CD14-positive monocyte (primary cell): ENCODE measurements at regions not wholly inside any gene's neighbourhood (a gene's known extent, or its start where the extent isn't known, plus 50 kb on each side); places are given as distances from the start of the nearest gene placed in this dataset.

Experiments used
- DNase-seq, 3 donors: peaks; one replicate each; pipeline ENCODE4 v3.0.0-alpha.2; 2011 to 2022
- H2AFZ ChIP-seq: 2 replicates; pipeline ENCODE4 v1.6.0; 2012; ENCODE audit warnings: mild to moderate bottlenecking, low read depth, low read length, inconsistent platforms; ENCODE audit not compliant: insufficient read depth, poor library complexity, severe bottlenecking
- H3K27ac ChIP-seq, 2 donors: 1 replicate in 1 of 2; 2 replicates in 1 of 2; pipeline ENCODE4 v1.5.1; 2012 to 2013; ENCODE audit warnings: low read length in 2 of 2, control low read depth in 1 of 2, inconsistent platforms in 1 of 2, low read depth in 1 of 2, mild to moderate bottlenecking in 1 of 2
- H3K27me3 ChIP-seq, 2 donors: one replicate each; pipeline versions ENCODE4 v1.6.0 to v1.6.1; 2011 to 2013; ENCODE audit warnings: low read length in 2 of 2; ENCODE audit not compliant: control insufficient read depth in 2 of 2, insufficient read depth in 2 of 2
- H3K36me3 ChIP-seq, 2 donors: replicated peaks in 1 of 2; 1 replicate in 1 of 2; 2 replicates in 1 of 2; pipeline versions ENCODE4 v1.5.1 to v1.6.1; 2012 to 2013; ENCODE audit warnings: low read length in 2 of 2, control low read depth in 1 of 2, inconsistent platforms in 1 of 2, mild to moderate bottlenecking in 1 of 2; ENCODE audit not compliant: insufficient read depth in 2 of 2, control insufficient read depth in 1 of 2
- H3K4me1 ChIP-seq, 2 donors: 1 replicate in 1 of 2; 2 replicates in 1 of 2; pipeline versions ENCODE4 v1.5.1 to v1.6.1; 2012 to 2013; ENCODE audit warnings: low read length in 2 of 2, control low read depth in 1 of 2, inconsistent platforms in 1 of 2, mild to moderate bottlenecking in 1 of 2, moderate library complexity in 1 of 2; ENCODE audit not compliant: insufficient read depth in 2 of 2, control insufficient read depth in 1 of 2
- H3K4me2 ChIP-seq: replicated peaks from 2 replicates; pipeline ENCODE3; 2012; ENCODE audit warnings: low read length, moderate library complexity, mild to moderate bottlenecking; ENCODE audit not compliant: poor library complexity, severe bottlenecking; ENCODE audit errors: extremely low read depth
- H3K4me3 ChIP-seq, 3 experiments: fragments of 200-600 bp in 1 of 3; sonication (generic) in 1 of 3; replicated peaks in 1 of 3; 1 replicate in 2 of 3; 2 replicates in 1 of 3; pipeline ENCODE4 v1.5.1; 2011 to 2013; ENCODE audit warnings: low read length in 3 of 3, mild to moderate bottlenecking in 3 of 3, control low read depth in 2 of 3, low read depth in 2 of 3, inconsistent platforms in 1 of 3, moderate library complexity in 1 of 3
- H3K79me2 ChIP-seq: 2 replicates; pipeline ENCODE4 v1.6.0; 2012; ENCODE audit warnings: mild to moderate bottlenecking, control low read depth, inconsistent platforms, low read length, moderate library complexity; ENCODE audit not compliant: insufficient read depth
- H3K9ac ChIP-seq: 2 replicates; pipeline ENCODE4 v1.6.0; 2017; ENCODE audit warnings: low read length, mild to moderate bottlenecking; ENCODE audit not compliant: insufficient read depth, poor library complexity, severe bottlenecking
- H3K9me3 ChIP-seq, 2 donors: replicated peaks in 1 of 2; 1 replicate in 1 of 2; 2 replicates in 1 of 2; pipeline versions ENCODE4 v1.5.1 to v1.6.1; 2012 to 2013; ENCODE audit warnings: low read length in 2 of 2, control low read depth in 1 of 2; ENCODE audit not compliant: control insufficient read depth in 1 of 2, insufficient read depth in 1 of 2
- H4K20me1 ChIP-seq: 2 replicates; pipeline ENCODE4 v1.6.0; 2012; ENCODE audit warnings: mild to moderate bottlenecking, low read length, control low read depth, moderate library complexity; ENCODE audit not compliant: insufficient read depth
- H3K27ac Mint-ChIP-seq, 7 donors: one replicate each; pipeline ENCODE4 v1.8.0; 2020; ENCODE audit warnings: mild to moderate bottlenecking in 7 of 7, mixed read lengths in 7 of 7, moderate library complexity in 6 of 7, inconsistent platforms in 2 of 7
- H3K27me3 Mint-ChIP-seq, 3 donors: one replicate each; pipeline ENCODE4 v1.8.0; 2021 to 2022; ENCODE audit warnings: low read depth in 3 of 3, mild to moderate bottlenecking in 3 of 3, mixed read lengths in 3 of 3, moderate library complexity in 3 of 3, inconsistent platforms in 1 of 3
- H3K36me3 Mint-ChIP-seq, 2 donors: one replicate each; pipeline ENCODE4 v1.8.0; 2020; ENCODE audit warnings: mixed read lengths in 2 of 2, inconsistent platforms in 1 of 2, mild to moderate bottlenecking in 1 of 2
- H3K4me1 Mint-ChIP-seq: one replicate; pipeline ENCODE4 v1.8.0; 2020; ENCODE audit warnings: mild to moderate bottlenecking, mixed read lengths
- H3K4me3 Mint-ChIP-seq, 2 donors: one replicate each; pipeline ENCODE4 v1.8.0; 2020; ENCODE audit warnings: mild to moderate bottlenecking in 2 of 2, mixed read lengths in 2 of 2, moderate library complexity in 1 of 2
- H3K9me3 Mint-ChIP-seq, 7 donors: one replicate each; pipeline ENCODE4 v1.8.0; 2020 to 2022; ENCODE audit warnings: mixed read lengths in 7 of 7, mild to moderate bottlenecking in 6 of 7, moderate library complexity in 6 of 7, inconsistent platforms in 2 of 7
- whole genome bisulfite sequencing: methylation state at CpG from one replicate; pipeline ENCODE4 v1.1.5; 2013; ENCODE audit warnings: missing lambda C conversion rate; ENCODE audit not compliant: insufficient coverage; 5-methylcytosine and 5-hydroxymethylcytosine counted together
- intact Hi-C, 2 donors: fragments of 100-400 bp; cut with micrococcal nuclease; formaldehyde crosslinking; loops; one replicate each; pipeline versions ENCODE4 v1.15.0 to v1.15.1; 2023
- TF ChIP-seq, protein P1 (sequence below): fragments of 200-600 bp; IDR thresholded peaks from one replicate; pipeline ENCODE4 v1.8.0; 2022; ENCODE audit warnings: antibody characterized with exemption, mild to moderate bottlenecking

- Histone ChIP-seq H3K9ac (no peak overlapping the region), H3K4me2 (no peak overlapping the region), H3K9me3 (peaks cover 0 to 14% of the 10 kb centered on the region in 2 donors), H3K4me1 (no peaks in the 10 kb centered on the region), H2AFZ (no peak overlapping the region), H4K20me1 (no peaks in the 10 kb centered on the region), H3K27ac (no peak overlapping the region), H3K79me2 (no peaks in the 10 kb centered on the region), H3K4me3 (no peak overlapping the region), H3K27me3 (no peaks in the 10 kb centered on the region), H3K36me3 (no peaks in the 10 kb centered on the region)
- Mint-ChIP-seq H3K27ac (no peak overlapping the region), H3K9me3 (peaks cover 0 to 7% (median 2%) of the 10 kb centered on the region in 7 donors), H3K4me1 (no peaks in the 10 kb centered on the region), H3K36me3 (no peaks in the 10 kb centered on the region), H3K27me3 (peaks cover 0 to 4% (median 0%) of the 10 kb centered on the region in 3 donors), H3K4me3 (no peak overlapping the region)
- DNase-seq, result no peak
- intact Hi-C loops, result no loop called here
- TF ChIP-seq, protein P1, sequence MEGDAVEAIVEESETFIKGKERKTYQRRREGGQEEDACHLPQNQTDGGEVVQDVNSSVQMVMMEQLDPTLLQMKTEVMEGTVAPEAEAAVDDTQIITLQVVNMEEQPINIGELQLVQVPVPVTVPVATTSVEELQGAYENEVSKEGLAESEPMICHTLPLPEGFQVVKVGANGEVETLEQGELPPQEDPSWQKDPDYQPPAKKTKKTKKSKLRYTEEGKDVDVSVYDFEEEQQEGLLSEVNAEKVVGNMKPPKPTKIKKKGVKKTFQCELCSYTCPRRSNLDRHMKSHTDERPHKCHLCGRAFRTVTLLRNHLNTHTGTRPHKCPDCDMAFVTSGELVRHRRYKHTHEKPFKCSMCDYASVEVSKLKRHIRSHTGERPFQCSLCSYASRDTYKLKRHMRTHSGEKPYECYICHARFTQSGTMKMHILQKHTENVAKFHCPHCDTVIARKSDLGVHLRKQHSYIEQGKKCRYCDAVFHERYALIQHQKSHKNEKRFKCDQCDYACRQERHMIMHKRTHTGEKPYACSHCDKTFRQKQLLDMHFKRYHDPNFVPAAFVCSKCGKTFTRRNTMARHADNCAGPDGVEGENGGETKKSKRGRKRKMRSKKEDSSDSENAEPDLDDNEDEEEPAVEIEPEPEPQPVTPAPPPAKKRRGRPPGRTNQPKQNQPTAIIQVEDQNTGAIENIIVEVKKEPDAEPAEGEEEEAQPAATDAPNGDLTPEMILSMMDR, result no peak
- no CpG with 5 or more reads among the region's 1 CpG for WGBS
Measured at GRCh38 chr4:132863619-132864018, 285.5 kb upstream of the PCDH10 start.

GRCh38 chr4:132865458-132865857 is 283.6 kb upstream of the PCDH10 start:
- H3K36me3 Mint-ChIP-seq, result no peaks in the 10 kb centered on the region
- intact Hi-C loops, result no loop called here
- no peaks in the 10 kb centered on the region for H3K4me1 Mint-ChIP-seq
- no peak overlapping the region for H3K27ac Mint-ChIP-seq
- Histone ChIP-seq H3K4me3 (no peak overlapping the region), H3K27ac (no peak overlapping the region), H3K4me1 (no peaks in the 10 kb centered on the region), H3K36me3 (no peaks in the 10 kb centered on the region), H3K9me3 (peaks cover 0 to 14% of the 10 kb centered on the region in 2 donors), H3K9ac (no peak overlapping the region), H3K79me2 (no peaks in the 10 kb centered on the region), H2AFZ (no peak overlapping the region), H3K27me3 (no peaks in the 10 kb centered on the region), H3K4me2 (no peak overlapping the region), H4K20me1 (no peaks in the 10 kb centered on the region)
- H3K9me3 Mint-ChIP-seq, result peaks cover 0 to 7% (median 2%) of the 10 kb centered on the region in 7 donors
- H3K27me3 Mint-ChIP-seq, result peaks cover 0 to 4% (median 0%) of the 10 kb centered on the region in 3 donors
- TF ChIP-seq, protein P1, result no peak
- no peak overlapping the region for H3K4me3 Mint-ChIP-seq
- DNase-seq, result no peak
- WGBS, result no CpG with 5 or more reads among the region's 1 CpG
